GM18498 (cell line): ENCODE measurements at regions not wholly inside any gene's neighbourhood (a gene's known extent, or its start where the extent isn't known, plus 50 kb on each side); places are given as distances from the start of the nearest gene placed in this dataset.

ENCODE experiments used
- ATAC-seq: cut with Tn5 transposase; IDR thresholded peaks from one replicate; pipeline ENCODE4 v1.9.1; 2021; ENCODE audit warnings: mild to moderate bottlenecking, moderate library complexity; ENCODE audit not compliant: unreplicated experiment

DNA sequence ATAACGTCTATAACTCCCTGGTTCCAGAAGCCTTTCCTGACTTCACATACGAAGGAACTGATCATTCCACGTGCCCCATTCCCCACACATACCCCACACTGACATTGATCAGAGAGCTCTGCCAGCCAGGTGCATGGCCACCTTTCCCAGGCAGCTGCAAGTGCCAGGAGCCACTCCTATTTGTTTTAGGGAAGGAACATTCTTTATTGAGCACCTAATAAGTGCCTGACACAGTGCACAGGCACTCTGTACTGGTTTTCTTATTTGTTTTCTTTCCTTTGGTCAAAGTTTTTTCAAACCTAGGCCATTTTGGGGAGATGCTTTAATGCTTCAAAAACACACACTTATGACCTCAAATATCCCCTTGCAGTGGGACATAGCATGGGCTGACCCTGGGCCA lies 50.0 kb downstream of the PITPNM2 start:
- no peak for ATAC-seq

DNA sequence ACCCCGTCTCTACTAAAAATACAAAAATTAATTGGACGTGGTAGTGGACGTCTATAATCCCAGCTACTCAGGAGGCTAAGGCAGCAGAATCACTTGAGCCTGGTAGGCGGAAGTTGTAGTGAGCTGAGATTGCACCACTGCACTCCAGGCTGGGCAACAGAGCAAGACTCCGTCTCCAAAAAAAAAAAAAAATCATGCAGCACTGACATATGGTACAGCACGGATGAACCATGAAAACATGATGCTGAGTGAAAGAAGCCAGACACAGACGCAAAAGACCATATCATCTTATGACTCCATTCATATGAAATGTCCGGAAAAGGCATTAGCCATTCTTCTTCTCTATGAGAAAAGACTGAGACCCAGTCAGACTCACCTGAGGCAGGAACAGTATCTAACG lies 50.4 kb downstream of the PITPNM2 start:
- no peak for ATAC-seq

DNA sequence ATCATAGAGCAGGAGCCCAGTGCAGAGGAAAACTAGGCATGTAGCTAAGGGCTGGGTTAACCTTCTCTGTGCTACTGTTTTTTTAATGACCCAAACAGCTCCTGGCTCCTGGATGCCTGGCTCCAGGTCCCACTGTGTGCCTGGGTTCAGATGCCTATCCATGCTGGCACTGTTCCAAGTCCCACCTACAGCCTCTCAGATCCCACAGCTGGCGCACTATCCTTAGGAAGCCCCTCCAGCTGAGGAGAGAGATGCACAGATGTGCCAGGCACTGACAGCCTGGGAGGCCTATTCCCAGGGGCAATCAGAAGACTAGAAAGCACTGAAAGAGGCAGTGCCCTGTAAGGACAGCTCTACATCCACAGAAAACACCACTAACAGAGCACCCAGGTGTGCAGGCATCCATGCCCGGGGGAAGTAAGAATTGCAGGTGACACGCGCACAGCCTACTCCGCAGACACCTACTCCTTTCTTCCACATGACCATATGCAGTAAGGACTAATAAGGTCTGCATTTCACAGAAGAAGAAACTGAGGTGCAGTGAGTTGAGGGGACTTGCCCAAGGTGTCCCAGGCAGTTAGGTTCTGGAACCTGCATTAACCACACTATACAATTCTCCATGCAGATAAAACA lies 51.2 kb downstream of the PITPNM2 start:
- no peak for ATAC-seq

DNA sequence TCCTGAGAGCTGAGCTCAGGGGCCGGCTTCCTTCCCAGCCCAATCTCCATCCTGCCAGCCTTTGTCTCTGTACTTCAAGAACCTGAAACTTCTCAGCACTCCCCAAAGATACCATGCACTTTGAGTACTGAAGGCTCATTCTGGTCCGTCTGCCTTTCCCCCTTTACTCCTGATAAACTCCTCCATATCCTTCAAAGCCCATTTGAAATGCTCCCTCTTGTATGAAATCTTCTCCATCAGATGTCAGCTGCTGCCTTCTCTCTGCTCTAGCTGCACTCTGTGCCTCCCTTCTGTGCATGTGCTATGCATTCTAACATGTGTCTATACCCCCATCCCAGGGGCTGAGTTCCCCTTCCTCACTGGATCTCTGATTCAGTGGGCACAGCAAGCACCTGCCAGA lies 52.1 kb downstream of the PITPNM2 start:
- ATAC-seq = no peak

DNA sequence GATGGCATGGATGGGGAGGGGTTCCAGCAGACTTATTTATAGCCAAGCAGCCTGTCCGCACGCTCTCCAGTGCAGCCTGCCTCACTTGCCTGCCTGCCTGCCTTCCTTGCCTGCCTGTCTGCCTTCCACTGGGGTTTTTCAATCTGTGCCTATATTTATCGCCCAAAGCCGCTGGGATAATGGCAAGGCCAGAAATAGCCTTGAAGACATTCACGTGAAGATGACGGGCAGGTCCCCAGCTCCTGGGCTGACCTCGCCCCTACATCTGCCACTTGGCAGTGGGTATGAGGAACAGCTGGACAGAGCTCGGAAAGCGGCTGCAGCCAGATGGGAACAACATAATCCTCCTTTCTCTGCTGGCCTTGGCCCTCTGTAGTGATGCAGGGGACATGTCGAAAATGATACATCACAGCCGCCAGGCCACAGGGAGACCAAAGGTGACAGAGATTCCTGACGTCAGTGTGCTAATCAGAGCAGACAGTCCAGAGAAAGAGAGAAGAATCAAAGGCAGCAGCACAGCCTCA lies 53.3 kb downstream of the PITPNM2 start:
- ATAC-seq = no peak

DNA sequence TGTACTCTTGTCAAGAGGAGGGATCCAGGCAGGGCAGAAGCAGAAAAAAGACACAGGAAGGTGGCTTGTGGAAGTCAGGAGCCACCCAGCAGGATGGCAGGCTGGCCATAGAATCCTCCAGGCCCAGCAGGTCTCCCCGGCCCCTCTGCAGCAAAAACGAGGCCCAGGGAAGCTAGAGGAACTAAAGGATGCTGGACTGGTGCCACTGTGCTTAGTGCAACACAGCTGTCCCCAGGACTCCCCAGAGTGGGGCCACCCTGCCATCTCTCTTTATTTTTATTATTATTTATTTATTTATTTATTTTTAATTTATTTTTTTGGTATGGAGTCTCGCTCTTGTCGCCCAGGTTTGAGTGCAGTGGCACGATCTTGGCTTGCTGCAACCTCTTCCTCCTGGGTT lies 54.1 kb downstream of the PITPNM2 start:
- no peak for ATAC-seq

DNA sequence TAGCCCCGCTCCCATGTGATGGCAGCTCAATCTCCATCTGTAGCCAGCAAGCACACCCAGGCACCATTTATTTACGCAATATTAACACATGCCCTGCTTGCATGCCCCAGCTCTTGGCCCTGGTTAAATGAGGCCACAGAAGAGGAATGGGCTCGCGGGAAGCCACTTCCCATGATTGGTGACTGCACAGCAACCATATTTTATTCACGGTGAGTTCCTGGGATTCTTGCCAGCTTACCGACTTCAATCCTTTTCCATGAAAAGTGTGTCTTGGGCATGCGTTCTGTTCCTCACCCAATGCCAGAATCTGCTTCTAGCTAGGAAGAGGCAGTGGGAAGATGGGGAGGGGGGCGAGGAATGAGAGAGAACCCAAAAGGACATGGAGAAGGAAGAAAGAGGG lies 54.7 kb downstream of the PITPNM2 start:
- ATAC-seq = no peak

DNA sequence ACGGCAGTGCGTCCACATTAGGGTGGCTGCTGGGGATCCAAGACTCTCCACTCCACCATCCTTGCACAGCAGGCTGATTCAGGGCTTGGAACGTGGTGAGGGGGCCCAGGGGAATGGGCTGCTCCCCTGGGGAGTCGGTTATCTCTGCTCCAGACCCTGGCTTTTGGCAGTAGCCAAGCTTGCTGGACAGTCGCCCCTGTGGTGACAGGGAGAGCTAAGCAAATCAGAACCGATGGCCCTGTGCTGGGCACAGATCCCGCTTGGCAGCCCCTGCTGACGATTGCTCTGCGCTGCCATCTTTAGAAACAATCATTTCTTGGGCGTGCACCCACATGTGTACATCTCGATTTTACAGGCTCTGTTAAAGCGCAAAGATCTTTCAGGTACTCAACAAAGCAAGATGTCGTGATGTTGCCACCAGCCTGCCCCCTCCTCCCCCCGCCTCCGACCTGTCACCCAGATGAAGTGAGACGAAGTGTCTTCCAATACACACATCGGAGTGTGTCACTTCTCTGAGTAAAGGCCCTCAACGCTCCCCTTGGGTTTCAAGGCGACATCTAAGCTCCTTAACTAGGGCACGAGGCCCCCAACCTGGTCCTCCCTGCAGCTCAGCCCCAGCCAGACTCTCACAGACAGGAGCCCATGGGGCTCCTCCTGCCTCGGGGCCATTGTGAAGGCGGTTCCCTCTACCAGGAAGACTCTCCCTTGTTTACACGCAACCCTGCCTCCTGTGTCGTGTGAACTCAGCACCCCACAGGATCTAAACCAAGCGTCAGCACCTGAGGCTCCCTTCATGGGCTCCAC lies 55.6 kb downstream of the PITPNM2 start:
- ATAC-seq = no peak

DNA sequence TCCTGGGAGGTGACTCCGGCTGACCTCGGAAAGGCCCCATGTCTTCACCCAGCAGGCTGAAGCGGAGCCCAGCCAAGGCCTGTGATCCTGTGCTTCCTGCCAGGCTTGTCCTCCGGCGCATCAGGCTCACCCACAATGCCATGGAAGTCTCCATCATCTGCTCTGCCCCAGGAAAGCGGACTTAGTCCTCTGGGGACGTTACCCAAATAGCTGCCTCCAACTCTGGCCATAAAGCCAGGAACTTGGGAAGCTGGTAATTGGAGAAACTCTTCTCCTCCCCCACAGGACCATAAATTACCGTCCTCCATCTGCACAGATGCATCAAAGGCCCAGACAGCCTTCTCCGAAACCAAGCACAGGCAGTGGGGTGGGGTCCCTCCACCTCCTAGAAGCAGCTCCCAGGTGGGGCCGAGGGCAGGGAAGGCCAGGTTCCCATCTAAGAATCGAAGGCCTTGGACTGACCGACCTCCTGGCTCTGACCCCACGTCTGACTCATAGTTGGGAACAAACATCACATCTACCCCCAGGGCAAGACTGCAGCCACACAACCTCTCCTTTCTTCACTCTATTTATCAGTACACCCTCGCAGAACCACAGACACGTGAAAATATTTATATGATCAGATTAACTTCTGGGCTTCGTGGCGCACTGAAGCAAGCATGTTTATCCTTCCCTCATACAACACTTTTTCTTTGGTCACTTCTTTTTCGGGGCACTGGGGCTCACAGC lies 56.4 kb downstream of the PITPNM2 start:
- no peak for ATAC-seq

DNA sequence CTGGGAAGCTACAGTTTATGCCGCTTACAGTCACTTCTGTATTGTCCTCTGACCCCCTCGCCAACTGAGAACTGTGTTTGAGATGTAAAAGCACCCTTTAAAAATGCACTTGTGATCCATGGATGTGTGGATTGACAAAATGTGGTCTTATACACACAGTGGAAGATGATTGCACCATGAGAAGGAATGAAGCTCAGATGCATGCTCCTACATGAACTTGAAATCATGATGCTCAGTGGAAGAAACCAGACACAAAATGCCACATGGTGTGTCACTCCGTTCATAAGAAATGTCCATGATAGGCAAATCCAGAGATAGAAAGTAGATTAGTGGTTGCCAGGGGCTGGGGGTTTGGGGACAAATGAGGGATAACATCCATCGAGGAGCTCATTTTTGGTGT lies 58.0 kb downstream of the PITPNM2 start:
- ATAC-seq = no peak

DNA sequence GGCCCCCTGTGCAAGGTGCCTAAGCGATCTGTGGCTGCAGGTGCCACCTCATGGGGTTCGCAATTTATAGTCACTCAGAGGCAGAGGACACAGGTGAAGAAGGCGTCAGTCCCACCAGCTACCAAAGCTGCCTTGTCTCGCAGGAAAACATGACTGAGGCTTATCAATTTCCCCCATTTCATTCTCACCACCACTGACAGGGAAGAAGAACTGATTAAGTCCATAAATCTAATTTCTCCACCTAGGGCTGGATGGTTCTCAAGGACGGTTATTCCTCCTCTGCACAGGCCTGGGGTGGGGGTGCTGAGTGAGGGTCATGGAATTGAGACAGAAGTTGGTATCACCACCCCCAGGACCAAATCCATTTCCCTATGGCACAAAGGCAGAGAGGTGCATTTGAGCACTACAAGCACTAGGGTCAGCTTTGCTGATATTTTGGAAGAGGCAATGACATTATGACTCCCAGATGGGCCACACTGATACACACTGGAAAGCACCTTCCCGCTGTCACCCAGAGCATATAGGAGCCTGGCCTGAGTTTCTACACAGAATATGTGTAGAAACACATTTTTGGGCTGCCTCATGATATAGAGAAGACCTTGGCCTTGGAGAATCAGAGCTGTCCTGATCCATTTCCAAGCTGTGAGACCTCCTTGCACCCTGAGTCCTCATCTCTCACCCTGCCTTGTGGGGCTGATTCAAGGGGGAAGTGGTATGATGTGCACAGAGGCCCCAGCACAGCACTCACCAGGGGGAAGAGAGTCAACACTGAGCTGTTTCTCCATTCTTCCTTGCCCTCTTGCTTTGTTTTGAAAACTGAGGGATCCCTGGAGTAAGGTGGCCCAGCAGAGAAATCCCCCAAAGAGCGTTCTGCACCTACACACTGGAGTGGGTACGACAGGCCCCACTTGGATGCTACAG lies 59.4 kb downstream of the PITPNM2 start:
- ATAC-seq = no peak

DNA sequence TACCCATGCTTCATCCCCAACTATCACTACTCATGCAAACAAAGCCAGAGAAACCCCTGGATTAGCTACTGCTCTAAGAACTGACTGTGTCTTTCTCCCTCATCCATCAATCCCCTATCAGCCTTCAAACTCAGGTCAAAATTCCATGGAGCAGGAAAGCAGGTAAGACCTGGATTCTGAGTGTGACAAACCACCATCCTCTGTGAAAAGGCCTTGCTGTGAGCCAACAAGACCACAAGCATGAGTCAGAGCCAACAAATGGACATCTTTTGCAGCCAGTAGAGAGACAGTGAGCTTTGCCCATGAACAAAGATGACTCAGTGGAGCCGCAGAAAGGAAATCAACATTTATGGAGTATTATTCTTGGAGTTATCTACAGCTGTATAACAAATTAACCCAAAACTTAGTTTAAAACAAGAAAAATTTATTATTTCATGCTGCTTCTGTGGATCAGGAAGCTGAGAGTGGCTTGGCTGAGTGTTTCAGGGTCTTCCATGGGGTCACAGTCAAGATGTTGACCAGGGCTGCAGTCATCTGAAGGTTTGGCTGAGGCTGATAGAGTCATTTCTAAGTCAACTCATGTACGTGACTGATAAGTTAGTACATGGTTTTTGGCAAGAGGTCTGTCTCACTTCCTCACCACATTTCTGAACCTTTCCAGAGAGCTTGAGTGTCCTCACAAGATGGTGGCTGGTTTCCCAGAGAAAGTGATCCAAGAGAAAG lies 61.1 kb downstream of the PITPNM2 start:
- no peak for ATAC-seq

DNA sequence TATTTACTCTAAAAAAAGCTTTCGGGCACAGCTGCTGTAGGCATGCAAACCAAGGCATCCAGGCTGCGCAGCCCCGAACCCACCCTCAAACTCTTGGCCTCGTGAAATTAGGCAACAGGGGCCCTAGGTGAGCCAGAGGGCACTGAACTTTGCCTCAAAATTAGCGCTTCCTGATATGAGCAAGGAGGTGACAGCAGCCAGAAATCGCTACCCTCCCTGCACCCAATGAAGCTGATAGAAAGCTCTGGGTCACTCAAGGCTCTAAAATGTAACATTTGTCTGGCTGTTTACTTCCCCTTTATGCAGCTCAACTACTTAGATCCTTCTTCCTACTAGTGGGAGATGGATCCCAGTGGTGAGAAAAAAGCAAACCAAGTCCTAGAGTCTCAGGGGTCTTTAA lies 61.8 kb downstream of the PITPNM2 start:
- ATAC-seq = no peak

DNA sequence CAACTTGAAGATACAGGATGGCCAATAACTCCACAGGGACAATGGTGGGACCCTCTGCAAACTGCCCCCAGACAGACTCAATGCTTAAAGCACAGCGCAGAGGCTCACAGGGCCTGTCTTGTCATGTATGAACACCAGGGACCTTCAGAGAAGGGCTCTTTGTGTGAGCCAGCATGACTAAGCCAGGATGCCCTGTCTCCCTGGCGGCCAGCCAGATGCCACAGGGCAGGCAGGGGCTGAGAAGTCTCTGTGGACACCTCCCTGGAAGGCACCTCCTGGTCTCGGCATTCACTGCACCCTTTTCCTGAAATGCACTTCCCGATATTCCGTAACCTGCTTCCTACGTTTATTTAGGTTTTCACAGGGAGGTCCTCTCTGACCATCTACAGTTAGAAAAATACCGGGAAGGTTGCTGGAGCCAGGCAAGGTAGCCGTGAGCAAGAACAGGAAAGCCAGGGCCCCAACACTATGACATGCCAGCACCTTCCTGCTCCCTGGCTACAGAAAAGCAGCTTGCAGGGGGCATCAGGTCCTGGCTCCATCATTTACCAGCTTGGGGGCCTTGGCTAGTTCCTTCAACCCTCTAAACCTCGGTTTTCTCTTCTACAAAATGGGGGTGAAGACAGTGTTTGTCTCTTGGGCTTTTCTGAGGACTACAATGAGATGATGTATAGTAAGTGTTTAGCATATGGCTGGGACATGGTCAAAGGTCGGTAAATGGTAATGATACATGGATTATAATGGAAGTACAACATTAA lies 65.0 kb downstream of the PITPNM2 start:
- ATAC-seq = no peak

DNA sequence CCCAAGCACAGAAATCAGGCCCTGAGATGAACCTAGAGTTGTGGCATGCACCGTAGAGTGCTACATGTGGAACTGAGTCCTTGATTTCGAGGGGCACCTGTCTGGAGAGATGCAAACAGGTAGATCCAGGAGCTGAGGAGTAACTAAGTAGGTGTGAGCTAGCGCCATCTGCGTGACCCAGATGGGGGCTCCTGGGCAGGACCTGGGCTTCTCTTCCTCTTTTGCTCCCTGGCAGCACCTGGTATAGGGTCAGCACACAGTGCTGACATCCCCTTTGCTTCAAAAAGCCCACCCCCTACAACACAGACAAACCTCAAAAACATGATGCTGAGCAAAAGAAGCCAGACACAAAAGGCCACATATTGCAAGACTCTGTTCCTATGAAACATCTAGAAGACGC lies 65.8 kb downstream of the PITPNM2 start:
- no peak for ATAC-seq

DNA sequence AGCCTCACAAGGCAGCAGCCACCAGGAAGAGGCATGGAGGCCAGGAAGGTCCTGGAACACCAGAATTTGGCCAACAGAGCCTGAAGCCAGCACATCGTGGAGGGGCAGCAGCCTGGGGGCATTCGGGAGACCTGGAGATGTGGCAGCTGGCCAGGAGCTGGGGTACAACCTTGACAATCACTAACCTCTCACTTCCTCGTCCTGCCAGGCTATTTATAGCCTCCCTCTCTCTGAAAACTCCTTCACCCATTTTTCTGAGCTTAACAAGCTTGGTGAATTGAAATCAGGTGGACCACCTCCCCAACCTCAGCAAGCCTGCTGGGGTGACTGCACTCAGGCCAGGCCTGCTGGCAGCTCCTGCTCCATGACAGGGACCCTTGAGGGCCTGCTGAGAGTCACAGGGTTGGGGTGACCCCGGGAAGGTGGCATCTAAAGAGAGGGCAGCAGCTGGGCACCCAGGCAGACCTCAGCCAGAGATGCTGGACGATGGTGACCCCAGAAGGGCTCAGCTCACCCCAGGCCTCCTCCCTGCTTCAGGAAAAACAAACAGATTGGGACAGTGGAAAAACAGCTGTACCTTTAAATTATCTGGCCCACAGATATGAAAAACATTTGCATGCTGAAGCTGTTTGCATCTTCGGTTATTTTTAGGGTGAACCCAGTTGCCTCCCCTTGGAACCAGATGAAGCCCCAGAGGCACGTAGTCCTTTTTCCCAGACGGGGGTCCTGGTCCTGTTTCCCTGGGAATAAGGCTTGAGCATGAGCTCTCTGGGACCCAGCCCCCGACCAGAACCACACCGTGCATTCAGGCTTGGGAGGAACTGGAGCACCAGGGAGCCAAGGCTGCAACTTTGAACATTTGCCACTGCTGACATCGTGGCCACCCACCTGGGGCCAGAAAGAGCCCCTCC lies 67.0 kb downstream of the PITPNM2 start:
- ATAC-seq = no peak

DNA sequence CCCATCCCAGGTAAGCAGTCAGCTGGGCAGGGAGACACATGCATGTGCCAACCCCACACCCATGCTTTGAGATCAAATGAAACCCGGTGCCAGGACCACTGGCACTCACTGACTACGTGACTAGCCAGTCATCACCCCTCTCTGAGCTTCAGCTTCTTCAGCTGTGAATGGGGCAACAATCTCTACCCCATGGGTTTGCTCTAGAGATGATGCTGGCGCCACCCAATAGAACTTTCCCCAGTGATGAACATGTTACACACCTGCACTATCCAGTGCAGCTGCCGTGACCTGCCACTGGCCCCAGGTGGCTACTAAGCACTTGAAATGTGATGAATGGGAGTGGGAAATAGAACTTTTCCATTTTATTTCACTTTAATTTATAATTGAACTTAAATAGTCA lies 70.3 kb downstream of the PITPNM2 start:
- ATAC-seq = no peak

DNA sequence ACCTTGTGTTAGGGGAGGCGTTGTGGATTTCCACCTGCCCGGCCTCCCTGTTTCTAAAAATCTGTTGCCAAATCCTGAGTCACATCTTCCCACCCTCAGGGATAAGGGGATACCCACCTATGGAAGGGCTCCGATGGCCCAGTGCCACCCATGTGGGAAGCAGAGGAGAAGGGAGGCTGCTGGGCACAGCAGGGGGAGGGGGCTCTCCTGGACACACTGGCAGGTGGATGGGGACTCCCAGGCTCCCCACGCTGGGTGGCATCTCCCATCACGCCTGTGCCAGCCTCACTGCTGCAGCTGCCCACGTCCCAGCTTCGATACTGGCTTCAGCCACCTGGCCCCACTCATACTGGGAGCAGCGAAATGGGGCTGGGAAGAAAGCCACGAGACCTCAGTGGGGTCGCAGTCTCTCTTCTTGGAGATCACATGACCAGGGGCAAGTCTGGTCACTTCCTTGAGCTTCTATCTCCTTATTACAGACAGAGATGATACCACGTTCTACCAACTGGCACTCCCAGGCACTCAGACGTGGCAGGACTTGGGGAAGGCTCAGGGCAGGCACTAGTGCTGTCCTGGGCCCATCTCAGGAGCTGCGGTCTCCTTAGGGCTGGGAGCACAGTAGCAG lies 72.2 kb downstream of the PITPNM2 start:
- no peak for ATAC-seq
